AG09319 (cell line): ENCODE measurements at regions not wholly inside any gene's neighbourhood (a gene's known extent, or its start where the extent isn't known, plus 50 kb on each side); places are given as distances from the start of the nearest gene placed in this dataset.

Source experiments
- DNase-seq: peaks from one replicate; pipeline ENCODE4 v3.0.0-alpha.2; 2010; ENCODE audit warnings: low read depth; ENCODE audit errors: extremely low read depth
- TF ChIP-seq, protein P1 (sequence below): IDR thresholded peaks from 2 replicates; pipeline ENCODE4 v1.5.1; 2011; ENCODE audit warnings: low read depth, mild to moderate bottlenecking, inconsistent platforms, low read length, moderate library complexity

GRCh38 chr6:40806256-40806864 lies 219.2 kb upstream of the LRFN2 start:
- TF ChIP-seq, protein P1, sequence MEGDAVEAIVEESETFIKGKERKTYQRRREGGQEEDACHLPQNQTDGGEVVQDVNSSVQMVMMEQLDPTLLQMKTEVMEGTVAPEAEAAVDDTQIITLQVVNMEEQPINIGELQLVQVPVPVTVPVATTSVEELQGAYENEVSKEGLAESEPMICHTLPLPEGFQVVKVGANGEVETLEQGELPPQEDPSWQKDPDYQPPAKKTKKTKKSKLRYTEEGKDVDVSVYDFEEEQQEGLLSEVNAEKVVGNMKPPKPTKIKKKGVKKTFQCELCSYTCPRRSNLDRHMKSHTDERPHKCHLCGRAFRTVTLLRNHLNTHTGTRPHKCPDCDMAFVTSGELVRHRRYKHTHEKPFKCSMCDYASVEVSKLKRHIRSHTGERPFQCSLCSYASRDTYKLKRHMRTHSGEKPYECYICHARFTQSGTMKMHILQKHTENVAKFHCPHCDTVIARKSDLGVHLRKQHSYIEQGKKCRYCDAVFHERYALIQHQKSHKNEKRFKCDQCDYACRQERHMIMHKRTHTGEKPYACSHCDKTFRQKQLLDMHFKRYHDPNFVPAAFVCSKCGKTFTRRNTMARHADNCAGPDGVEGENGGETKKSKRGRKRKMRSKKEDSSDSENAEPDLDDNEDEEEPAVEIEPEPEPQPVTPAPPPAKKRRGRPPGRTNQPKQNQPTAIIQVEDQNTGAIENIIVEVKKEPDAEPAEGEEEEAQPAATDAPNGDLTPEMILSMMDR: no peak
- DNase-seq: no peak

DNA sequence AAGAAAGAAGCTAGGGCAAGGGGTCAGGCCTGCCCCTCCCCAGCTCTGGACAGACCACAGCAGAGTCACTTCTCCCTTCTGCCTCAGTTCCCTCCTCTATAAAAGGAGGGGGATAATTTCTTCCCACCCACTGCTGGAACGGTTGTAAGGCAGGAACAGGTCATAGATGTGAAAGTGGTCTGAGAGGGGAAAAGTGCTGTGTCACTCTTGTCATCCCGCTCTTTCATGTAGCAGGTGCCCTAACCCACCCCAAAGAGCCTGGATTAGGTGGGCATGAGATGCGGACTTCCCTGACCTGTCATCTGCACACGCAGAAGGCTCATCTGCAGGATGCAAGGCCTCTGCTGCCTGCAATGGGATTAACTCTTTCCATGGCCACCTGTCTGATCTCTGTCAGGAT lies 218.2 kb upstream of the LRFN2 start:
- DNase-seq: no peak

DNA sequence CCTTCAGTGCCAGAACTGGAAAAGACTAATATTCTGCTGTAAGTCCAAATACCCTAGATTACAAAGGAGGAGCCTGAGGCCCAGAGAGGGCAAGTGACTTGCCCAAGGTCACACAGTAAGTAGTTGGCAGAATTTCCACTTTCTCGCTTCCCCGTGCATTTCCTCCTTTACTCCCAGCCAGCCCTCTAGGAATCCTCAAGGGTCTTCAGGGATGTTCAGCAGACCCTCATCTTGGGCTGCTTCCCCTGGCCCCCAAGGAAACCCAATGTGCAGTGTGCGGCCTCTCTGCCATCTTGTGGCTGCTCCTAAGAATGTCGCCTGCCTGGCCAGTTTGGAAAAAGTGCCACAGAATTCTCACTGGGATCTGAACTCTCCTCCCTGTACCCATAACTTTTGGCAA lies 217.7 kb upstream of the LRFN2 start:
- no peak for DNase-seq
- TF ChIP-seq, protein P1: no peak

More for the DNA sequence above, 218.2 kb upstream of the LRFN2 start:
- TF ChIP-seq, protein P1: no peak

DNA sequence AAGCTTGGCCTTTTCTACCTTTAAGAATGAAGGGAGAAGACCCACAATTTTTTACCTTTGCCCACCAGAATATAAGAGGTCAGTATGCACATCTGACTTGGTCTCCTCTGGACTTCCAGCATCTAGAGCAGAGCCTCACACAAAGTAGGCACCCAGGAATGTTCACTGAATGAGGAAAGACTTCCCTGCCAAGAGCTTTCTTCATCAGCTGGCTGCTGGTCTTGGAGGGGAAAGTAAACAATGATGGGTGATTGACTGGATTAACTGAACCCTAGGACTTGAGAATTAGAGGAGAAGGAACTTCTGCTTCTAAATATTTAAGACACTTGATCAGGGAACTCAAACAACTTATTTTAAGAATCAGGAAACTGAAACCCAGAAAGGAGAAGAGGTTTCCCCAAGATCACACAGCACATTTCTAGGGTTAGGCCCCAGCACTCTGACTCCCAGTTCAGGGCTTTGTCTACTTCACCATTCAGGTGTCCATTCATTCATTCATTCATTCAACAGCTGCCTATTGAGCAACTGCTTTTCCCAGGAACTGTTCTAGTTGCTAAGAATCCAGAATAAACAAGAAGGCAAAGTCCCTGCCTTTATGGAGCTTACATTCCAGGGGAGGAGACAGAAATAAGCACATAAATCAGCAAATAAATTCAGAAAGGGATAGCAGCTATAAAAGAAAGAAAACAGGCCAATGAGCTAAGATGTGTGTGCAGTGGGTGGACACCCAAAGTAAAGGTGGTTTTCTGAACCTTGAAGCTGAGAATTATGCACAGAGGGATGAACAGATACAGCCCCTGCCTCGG lies 216.9 kb upstream of the LRFN2 start:
- DNase-seq: no peak
- TF ChIP-seq, protein P1: no peak

DNA sequence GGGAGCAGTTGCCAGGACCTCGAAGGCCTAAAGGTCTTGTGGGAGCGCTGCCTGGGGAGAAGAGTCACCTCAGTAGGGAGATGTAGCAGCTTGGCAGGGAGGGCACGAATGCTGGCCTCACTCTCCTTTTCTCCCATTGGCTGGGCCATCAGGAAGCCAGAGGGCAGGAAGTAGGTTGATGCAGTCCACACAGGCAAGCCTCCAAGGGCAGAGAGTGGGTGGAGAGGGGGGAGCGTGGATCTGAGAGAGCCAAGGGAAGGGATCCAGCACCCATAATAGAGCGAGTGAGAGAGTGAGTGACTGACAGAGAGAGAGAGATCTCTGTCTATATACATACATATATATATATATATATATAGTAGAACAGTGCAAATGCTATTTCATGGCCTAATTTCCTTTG lies 215.3 kb upstream of the LRFN2 start:
- TF ChIP-seq, protein P1: no peak
- DNase-seq: no peak

- TF ChIP-seq, protein P1: no peak
- no peak for DNase-seq
These were observed 212.4 kb upstream of the LRFN2 start for GRCh38 chr6:40799296-40800140.
